CD4-positive, alpha-beta T cell (primary cell): ENCODE measurements at regions not wholly inside any gene's neighbourhood (a gene's known extent, or its start where the extent isn't known, plus 50 kb on each side); places are given as distances from the start of the nearest gene placed in this dataset.
"Not testable (repeated sequence)": the region's sequence is repeated elsewhere in the genome, so short reads cannot be mapped to it uniquely, and the experiment has no call there.

Source experiments
- ATAC-seq: fragments of 200-7000 bp; cut with Tn5 transposase; one replicate; pipeline ENCODE4 v1.10.0; 2022; ENCODE audit warnings: mild to moderate bottlenecking; ENCODE audit not compliant: poor library complexity
- CTCF ChIA-PET: fragments of 350-600 bp; sonication (Branson Sonifier 250); formaldehyde crosslinking; loops from one replicate; lab custom pipeline; 2021; ENCODE audit warnings: antibody characterized with exemption, inconsistent platforms; lab: Charles Lee
- POLR2A ChIA-PET: fragments of 350-600 bp; sonication (Branson Sonifier 250); formaldehyde crosslinking; loops from one replicate; lab custom pipeline; 2021; ENCODE audit warnings: antibody characterized with exemption, inconsistent platforms; lab: Charles Lee
- DNase-seq, 14 experiments: peaks; one replicate each; pipeline ENCODE4 v3.0.0-alpha.2; 2013 to 2020; ENCODE audit warnings: mixed read lengths in 2 of 14
- H3K27ac ChIP-seq, 2 donors: one replicate each; pipeline versions ENCODE4 v1.5.1 to v1.7.0; 2013; ENCODE audit warnings: low read length in 2 of 2, low read depth in 1 of 2, mild to moderate bottlenecking in 1 of 2
- H3K27me3 ChIP-seq, 2 experiments: 1 replicate in 1 of 2; 2 replicates in 1 of 2; pipeline versions ENCODE4 v1.6.1 to v1.7.0; 2013; ENCODE audit warnings: low read length in 2 of 2, control low read depth in 1 of 2, mild to moderate bottlenecking in 1 of 2, moderate library complexity in 1 of 2; ENCODE audit not compliant: insufficient read depth in 2 of 2, control insufficient read depth in 1 of 2
- H3K36me3 ChIP-seq: one replicate; pipeline ENCODE4 v1.6.1; 2013; ENCODE audit warnings: low read length, control low read depth; ENCODE audit not compliant: insufficient read depth
- H3K4me1 ChIP-seq: one replicate; pipeline ENCODE4 v1.6.1; 2013; ENCODE audit warnings: low read length, control low read depth; ENCODE audit not compliant: insufficient read depth
- H3K4me3 ChIP-seq: one replicate; pipeline ENCODE4 v1.5.1; 2013; ENCODE audit warnings: mild to moderate bottlenecking, low read length, moderate library complexity
- H3K9me3 ChIP-seq, 2 experiments: 1 replicate in 1 of 2; 2 replicates in 1 of 2; pipeline versions ENCODE4 v1.6.1 to v1.7.0; 2013; ENCODE audit warnings: low read length in 2 of 2, mild to moderate bottlenecking in 2 of 2, control low read depth in 1 of 2, moderate library complexity in 1 of 2; ENCODE audit not compliant: control insufficient read depth in 1 of 2, insufficient read depth in 1 of 2
- H3K27ac Mint-ChIP-seq: one replicate; pipeline ENCODE4 v1.8.0; 2020; ENCODE audit warnings: mixed read lengths
- H3K27me3 Mint-ChIP-seq: one replicate; pipeline ENCODE4 v1.8.0; 2021; ENCODE audit warnings: mixed read lengths
- H3K36me3 Mint-ChIP-seq: one replicate; pipeline ENCODE4 v1.8.0; 2021; ENCODE audit warnings: low read depth, mixed read lengths
- H3K4me1 Mint-ChIP-seq: one replicate; pipeline ENCODE4 v1.8.0; 2021; ENCODE audit warnings: low read depth, mixed read lengths
- H3K4me3 Mint-ChIP-seq: one replicate; pipeline ENCODE4 v1.8.0; 2020; ENCODE audit warnings: mild to moderate bottlenecking, mixed read lengths
- H3K9me3 Mint-ChIP-seq: one replicate; pipeline ENCODE4 v1.8.0; 2020; ENCODE audit warnings: mixed read lengths
- intact Hi-C, 2 experiments: fragments of 100-400 bp; cut with DNase I in 1 of 2; cut with micrococcal nuclease in 1 of 2; formaldehyde crosslinking; loops; one replicate each; pipeline versions ENCODE4 v1.15.1 to v1.9.0; 2023 to 2025; cut with DNase I, micrococcal nuclease
- TF ChIP-seq, protein P1 (sequence below): fragments of 200-600 bp; IDR thresholded peaks from one replicate; pipeline ENCODE4 v1.8.0; 2022; ENCODE audit warnings: antibody characterized with exemption, mild to moderate bottlenecking

DNA sequence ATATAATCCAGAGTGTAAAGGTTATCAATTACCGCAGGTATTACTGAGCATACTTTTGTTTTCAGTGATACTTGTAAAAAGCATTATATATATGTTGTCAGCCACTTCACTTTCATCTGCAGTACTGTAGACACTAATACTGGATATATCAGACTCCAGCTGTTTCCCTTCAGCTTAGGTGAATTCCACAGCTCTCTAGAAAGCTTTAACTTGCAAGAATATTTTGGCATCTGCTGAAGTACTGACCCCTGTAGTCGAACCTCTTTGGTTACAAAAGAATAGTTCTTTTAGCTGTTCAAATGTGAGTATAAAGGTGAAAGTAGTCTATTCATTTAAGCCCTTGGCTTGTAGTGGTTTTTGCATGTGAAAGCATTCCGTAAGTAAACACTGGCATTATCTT, 1222.7 kb upstream of the TENM3 start:
- no peaks in the 10 kb centered on the region for H3K27me3 ChIP-seq
- POLR2A ChIA-PET, result no interaction called here
- intact Hi-C loops, result no loop called here

DNA sequence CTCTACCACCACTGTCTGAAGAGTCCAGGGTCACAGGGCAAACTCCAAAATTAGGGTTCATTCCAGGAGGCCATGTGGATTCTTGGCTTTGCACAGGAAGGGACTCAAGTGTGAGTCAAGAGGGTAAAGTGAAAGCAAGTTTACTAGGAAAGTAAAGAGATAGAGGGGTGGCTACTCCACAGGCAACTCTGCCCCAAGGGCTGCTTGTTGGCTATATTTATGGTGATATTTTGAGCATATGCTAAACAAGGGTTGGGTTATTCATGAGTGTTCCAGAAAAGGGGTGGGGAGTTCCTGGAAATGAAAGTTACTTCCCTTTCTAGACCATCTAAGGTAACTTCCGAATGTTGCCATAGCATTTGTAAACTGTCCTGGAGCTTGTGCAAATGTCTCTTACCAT, 1222.0 kb upstream of the TENM3 start:
- Mint-ChIP-seq H3K27me3 (no peaks in the 10 kb centered on the region), H3K36me3 (no peaks in the 10 kb centered on the region), H3K4me3 (no peak overlapping the region), H3K27ac (no peak overlapping the region), H3K4me1 (no peaks in the 10 kb centered on the region), H3K9me3 (peaks cover 5% of the 10 kb centered on the region)
- peaks cover 0 to 3% of the 10 kb centered on the region in 2 experiments for H3K9me3 ChIP-seq
- DNase-seq (no peak), ATAC-seq (no peak)
- no peaks in the 10 kb centered on the region for H3K27me3 ChIP-seq
- no peak overlapping the region for H3K27ac ChIP-seq
- ChIA-PET CTCF (no interaction called here), POLR2A (no interaction called here)
- H3K4me3 ChIP-seq, result no peak overlapping the region
- no peaks in the 10 kb centered on the region for H3K4me1 ChIP-seq
- H3K36me3 ChIP-seq, result no peaks in the 10 kb centered on the region
- TF ChIP-seq, protein P1, sequence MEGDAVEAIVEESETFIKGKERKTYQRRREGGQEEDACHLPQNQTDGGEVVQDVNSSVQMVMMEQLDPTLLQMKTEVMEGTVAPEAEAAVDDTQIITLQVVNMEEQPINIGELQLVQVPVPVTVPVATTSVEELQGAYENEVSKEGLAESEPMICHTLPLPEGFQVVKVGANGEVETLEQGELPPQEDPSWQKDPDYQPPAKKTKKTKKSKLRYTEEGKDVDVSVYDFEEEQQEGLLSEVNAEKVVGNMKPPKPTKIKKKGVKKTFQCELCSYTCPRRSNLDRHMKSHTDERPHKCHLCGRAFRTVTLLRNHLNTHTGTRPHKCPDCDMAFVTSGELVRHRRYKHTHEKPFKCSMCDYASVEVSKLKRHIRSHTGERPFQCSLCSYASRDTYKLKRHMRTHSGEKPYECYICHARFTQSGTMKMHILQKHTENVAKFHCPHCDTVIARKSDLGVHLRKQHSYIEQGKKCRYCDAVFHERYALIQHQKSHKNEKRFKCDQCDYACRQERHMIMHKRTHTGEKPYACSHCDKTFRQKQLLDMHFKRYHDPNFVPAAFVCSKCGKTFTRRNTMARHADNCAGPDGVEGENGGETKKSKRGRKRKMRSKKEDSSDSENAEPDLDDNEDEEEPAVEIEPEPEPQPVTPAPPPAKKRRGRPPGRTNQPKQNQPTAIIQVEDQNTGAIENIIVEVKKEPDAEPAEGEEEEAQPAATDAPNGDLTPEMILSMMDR, result no peak
- intact Hi-C loops, result no loop called here

More for the DNA sequence above, 1222.7 kb upstream of the TENM3 start:
- H3K27ac ChIP-seq, result no peak overlapping the region
- Mint-ChIP-seq H3K27ac (no peak overlapping the region), H3K4me1 (no peaks in the 10 kb centered on the region), H3K4me3 (no peak overlapping the region), H3K9me3 (peaks cover 5% of the 10 kb centered on the region), H3K36me3 (no peaks in the 10 kb centered on the region), H3K27me3 (no peaks in the 10 kb centered on the region)
- no peak for DNase-seq
- peaks cover 0 to 3% of the 10 kb centered on the region in 2 experiments for H3K9me3 ChIP-seq
- no peak for ATAC-seq
- no peaks in the 10 kb centered on the region for H3K36me3 ChIP-seq
- no peak overlapping the region for H3K4me3 ChIP-seq
- TF ChIP-seq, protein P1, result no peak
- no peaks in the 10 kb centered on the region for H3K4me1 ChIP-seq
- CTCF ChIA-PET, result no interaction called here

DNA sequence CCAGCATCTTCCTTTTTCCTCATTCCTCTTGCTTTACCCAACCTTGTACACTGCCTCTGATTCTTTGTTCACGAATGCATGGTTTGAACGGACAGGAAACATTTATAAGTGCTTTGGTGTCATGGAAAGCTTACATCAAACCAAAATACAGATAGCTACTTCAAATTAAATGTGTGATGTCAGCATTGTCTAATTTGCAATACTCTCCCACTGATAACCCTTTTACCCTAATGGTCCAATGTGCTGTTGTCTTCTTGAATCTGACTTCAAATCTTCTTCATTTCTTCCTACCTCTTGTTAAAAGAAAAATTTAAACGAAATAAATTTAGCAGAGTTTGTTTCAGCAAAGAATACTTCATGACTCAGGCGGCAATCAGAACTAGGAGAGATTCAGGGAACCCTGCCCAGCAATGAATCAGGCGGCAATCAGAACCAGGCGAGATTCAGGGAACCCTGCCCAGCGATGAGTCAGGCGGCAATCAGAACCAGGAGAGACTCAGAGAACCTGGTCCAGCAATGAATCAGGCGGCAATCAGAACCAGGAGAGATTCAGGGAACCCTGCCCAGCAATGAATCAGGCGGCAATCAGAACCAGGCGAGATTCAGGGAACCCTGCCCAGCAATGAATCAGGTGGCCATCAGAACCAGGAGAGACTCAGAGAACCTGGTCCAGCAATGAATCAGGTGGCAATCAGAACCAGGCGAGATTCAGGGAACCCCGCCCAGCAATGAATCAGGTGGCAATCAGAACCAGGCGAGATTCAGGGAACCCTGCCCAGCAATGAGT, 1212.9 kb upstream of the TENM3 start:
- DNase-seq, H3K36me3 ChIP-seq, H3K4me3 ChIP-seq, H3K9me3 Mint-ChIP-seq, H3K27ac Mint-ChIP-seq, H3K27me3 ChIP-seq, CTCF ChIA-PET, H3K27me3 Mint-ChIP-seq, ATAC-seq, H3K36me3 Mint-ChIP-seq, H3K4me3 Mint-ChIP-seq, H3K4me1 ChIP-seq, H3K27ac ChIP-seq, H3K4me1 Mint-ChIP-seq, POLR2A ChIA-PET, intact Hi-C loops: not testable (repeated sequence)
- peaks cover 0 to 11% of the 10 kb centered on the region in 2 experiments for H3K9me3 ChIP-seq

DNA sequence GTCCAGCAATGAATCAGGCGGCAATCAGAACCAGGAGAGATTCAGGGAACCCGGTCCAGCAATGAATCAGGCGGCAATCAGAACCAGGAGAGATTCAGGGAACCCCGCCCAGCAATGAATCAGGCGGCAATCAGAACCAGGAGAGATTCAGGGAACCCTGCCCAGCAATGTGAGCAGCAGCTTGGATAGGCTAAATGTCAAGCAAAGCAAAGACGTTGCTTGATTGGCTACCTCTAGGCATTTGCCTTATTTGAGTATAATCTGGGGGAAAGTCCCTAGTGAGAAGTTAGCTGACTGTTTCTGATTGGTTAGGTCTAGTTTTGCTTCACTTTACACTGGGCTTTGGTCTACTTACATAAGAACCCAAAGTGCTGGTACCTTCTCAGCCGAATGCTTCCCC, 1212.2 kb upstream of the TENM3 start:
- ChIA-PET POLR2A (no interaction called here), CTCF (no interaction called here)
- Histone ChIP-seq H3K27me3 (no peaks in the 10 kb centered on the region), H3K4me3 (no peak overlapping the region), H3K9me3 (peaks cover 0 to 11% of the 10 kb centered on the region in 2 experiments), H3K4me1 (no peaks in the 10 kb centered on the region), H3K36me3 (no peaks in the 10 kb centered on the region), H3K27ac (no peak overlapping the region)
- intact Hi-C loops, result no loop called here
- ATAC-seq, result no peak
- H3K27ac Mint-ChIP-seq, result no peak overlapping the region
- no peaks in the 10 kb centered on the region for H3K36me3 Mint-ChIP-seq
- no peaks in the 10 kb centered on the region for H3K4me1 Mint-ChIP-seq
- TF ChIP-seq, protein P1, result no peak
- no peaks in the 10 kb centered on the region for H3K27me3 Mint-ChIP-seq
- no peak overlapping the region for H3K4me3 Mint-ChIP-seq
- no peak for DNase-seq
- peaks cover 5% of the 10 kb centered on the region for H3K9me3 Mint-ChIP-seq
